ENCODE measurements at regions not wholly inside any gene's neighbourhood (a gene's known extent, or its start where the extent isn't known, plus 50 kb on each side); places are given as distances from the start of the nearest gene placed in this dataset.

DNA sequence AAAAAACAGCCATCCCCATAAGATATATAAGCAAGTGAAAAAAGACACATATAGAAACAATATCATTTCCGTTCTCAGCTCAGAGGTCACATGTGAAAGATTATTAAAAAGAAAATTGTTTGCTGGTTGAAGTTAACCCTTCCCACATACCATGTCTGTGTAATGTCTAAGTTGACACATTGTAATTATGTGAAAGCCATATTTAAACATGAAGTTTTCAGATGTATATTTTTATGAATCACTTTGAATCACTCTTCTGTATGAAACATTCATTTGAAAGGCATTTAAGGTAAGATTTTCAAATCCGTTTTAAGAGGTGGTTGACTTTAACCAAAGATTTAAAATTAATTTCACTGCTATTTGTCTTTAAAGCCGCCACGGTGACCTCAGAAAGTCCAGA is 441.9 kb downstream of the RND3 start:
- Histone ChIP-seq H3K4me3 (ENCODE audit: low read length) (no peak overlapping the region), H2AFZ (ENCODE audit: low read length) (peak overlapping the region; percentile 64), H3K27ac (ENCODE audit: low read length) (peak overlapping the region; percentile 50), H3K9me3 (ENCODE audit: low read length) (no peaks in the 10 kb centered on the region), H3K4me1 (ENCODE audit: insufficient read depth, low read length) (peaks cover 50% of the 10 kb centered on the region), H3K79me2 (ENCODE audit: low read length) (no peaks in the 10 kb centered on the region), H3K27me3 (ENCODE audit: low read length) (no peaks in the 10 kb centered on the region), H3K9ac (ENCODE audit: low read length) (peak overlapping the region; percentile 6; the same call in 1 of the 2 replicates), H3K4me2 (ENCODE audit: low read length) (peak overlapping the region; percentile 66), H3F3A (ENCODE audit: low read length, unreplicated experiment) (no peaks in the 10 kb centered on the region), H3K9me2 (replicated peaks; ENCODE audit: low read length) (peaks cover 3% of the 10 kb centered on the region; the same call in 1 of the 2 replicates), H4K20me1 (ENCODE audit: low read length) (no peaks in the 10 kb centered on the region), H3K36me3 (ENCODE audit: low read depth, low read length) (no peaks in the 10 kb centered on the region)
- no TSS peak for BruUV-seq (replicated peaks)
- DNase-seq = peak; percentile 67
- intact Hi-C loops (cut with micrococcal nuclease) = no loop called here
- ATAC-seq = peak; percentile 59
- ChIA-PET CTCF (no interaction called here), POLR2A (ENCODE audit: unreplicated experiment) (no interaction called here)
- TF ChIP-seq EZH2phosphoT487 (IDR thresholded peaks at IDR 0.05; ENCODE audit: borderline replicate concordance, low read length) (no peak), EZH2 (IDR thresholded peaks at IDR 0.05; ENCODE audit: low read length, unreplicated experiment) (no peak)
- TF ChIP-seq, protein P1, sequence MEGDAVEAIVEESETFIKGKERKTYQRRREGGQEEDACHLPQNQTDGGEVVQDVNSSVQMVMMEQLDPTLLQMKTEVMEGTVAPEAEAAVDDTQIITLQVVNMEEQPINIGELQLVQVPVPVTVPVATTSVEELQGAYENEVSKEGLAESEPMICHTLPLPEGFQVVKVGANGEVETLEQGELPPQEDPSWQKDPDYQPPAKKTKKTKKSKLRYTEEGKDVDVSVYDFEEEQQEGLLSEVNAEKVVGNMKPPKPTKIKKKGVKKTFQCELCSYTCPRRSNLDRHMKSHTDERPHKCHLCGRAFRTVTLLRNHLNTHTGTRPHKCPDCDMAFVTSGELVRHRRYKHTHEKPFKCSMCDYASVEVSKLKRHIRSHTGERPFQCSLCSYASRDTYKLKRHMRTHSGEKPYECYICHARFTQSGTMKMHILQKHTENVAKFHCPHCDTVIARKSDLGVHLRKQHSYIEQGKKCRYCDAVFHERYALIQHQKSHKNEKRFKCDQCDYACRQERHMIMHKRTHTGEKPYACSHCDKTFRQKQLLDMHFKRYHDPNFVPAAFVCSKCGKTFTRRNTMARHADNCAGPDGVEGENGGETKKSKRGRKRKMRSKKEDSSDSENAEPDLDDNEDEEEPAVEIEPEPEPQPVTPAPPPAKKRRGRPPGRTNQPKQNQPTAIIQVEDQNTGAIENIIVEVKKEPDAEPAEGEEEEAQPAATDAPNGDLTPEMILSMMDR (conservative IDR thresholded peaks at IDR 0.05; ENCODE audit: low read depth, low read length) = no peak

DNA sequence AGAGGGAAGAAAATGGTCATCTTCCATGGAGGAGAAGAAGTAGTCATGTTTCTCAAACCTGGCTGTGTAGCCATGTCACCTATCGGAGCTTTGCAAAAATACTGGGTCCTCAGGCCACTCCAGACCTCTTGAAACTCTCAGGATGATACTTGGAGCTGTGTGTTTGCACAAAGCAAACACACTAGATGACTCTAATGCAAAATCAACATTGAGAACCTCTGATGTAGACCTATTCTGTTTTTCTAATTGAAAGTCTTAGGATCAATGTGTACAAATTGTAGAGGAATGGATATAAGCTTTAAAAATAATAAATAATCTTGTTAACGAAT is 444.3 kb downstream of the RND3 start:
- Histone ChIP-seq H3K9me3 (ENCODE audit: low read length) (no peaks in the 10 kb centered on the region), H3K36me3 (ENCODE audit: low read depth, low read length) (no peaks in the 10 kb centered on the region), H3K4me2 (ENCODE audit: low read length) (no peak overlapping the region), H3K27ac (ENCODE audit: low read length) (peak overlapping the region; percentile 17), H3K4me3 (ENCODE audit: low read length) (no peak overlapping the region), H3K9ac (ENCODE audit: low read length) (no peak overlapping the region), H3K9me2 (replicated peaks; ENCODE audit: low read length) (peaks cover 3% of the 10 kb centered on the region; the same call in 1 of the 2 replicates), H3K4me1 (ENCODE audit: insufficient read depth, low read length) (peaks cover 50% of the 10 kb centered on the region), H3K27me3 (ENCODE audit: low read length) (no peaks in the 10 kb centered on the region), H2AFZ (ENCODE audit: low read length) (no peak overlapping the region), H4K20me1 (ENCODE audit: low read length) (no peaks in the 10 kb centered on the region), H3F3A (ENCODE audit: low read length, unreplicated experiment) (no peaks in the 10 kb centered on the region), H3K79me2 (ENCODE audit: low read length) (no peaks in the 10 kb centered on the region)
- CTCF ChIA-PET = no interaction called here
- POLR2A ChIA-PET (ENCODE audit: unreplicated experiment) = no interaction called here
- no peak for TF ChIP-seq EZH2phosphoT487 (IDR thresholded peaks at IDR 0.05; ENCODE audit: borderline replicate concordance, low read length)
- TF ChIP-seq EZH2 (IDR thresholded peaks at IDR 0.05; ENCODE audit: low read length, unreplicated experiment) = no peak
- TF ChIP-seq, protein P1 (conservative IDR thresholded peaks at IDR 0.05; ENCODE audit: low read depth, low read length) = no peak
- BruUV-seq (replicated peaks) = no TSS peak
- ATAC-seq = peak; percentile 82
- intact Hi-C loops (cut with micrococcal nuclease) = no loop called here
- DNase-seq = peak; percentile 55

DNA sequence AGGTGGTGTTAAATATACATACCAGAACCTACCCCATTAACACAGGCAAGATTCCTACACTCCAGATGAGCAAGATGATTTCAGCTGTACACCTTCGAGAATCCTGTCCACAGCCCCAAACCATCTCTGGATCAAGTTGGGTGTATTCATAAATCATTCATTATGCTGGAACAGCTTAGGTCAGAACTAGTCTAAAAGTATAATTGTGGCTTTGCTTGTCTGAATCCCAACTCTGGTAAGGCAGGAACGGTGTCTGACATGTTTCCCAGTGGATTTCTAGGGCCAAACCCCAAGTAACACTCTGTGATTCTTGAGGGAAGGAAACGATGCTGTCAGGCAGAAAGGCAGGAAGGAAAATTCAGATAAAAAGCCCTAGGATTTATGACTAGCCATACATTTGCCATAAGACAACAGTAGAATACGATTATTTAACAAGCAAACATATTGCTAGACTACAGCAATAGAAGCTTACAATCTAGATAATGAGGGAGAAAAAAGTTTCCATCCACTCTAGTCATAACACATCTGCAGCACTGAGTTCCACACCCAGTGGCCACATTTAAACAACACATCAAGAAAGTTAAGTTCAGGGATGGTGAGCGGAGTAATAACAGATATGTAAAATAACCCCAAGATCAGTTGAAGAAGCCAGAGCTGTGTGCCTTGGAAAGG is 444.8 kb downstream of the RND3 start:
- Histone ChIP-seq H3K9ac (ENCODE audit: low read length) (no peak overlapping the region), H3K79me2 (ENCODE audit: low read length) (no peaks in the 10 kb centered on the region), H3K4me1 (ENCODE audit: insufficient read depth, low read length) (peaks cover 49% of the 10 kb centered on the region), H2AFZ (ENCODE audit: low read length) (no peak overlapping the region), H4K20me1 (ENCODE audit: low read length) (no peaks in the 10 kb centered on the region), H3F3A (ENCODE audit: low read length, unreplicated experiment) (no peaks in the 10 kb centered on the region), H3K4me2 (ENCODE audit: low read length) (no peak overlapping the region), H3K36me3 (ENCODE audit: low read depth, low read length) (no peaks in the 10 kb centered on the region), H3K9me2 (replicated peaks; ENCODE audit: low read length) (peaks cover 3% of the 10 kb centered on the region; the same call in 1 of the 2 replicates), H3K27me3 (ENCODE audit: low read length) (no peaks in the 10 kb centered on the region), H3K9me3 (ENCODE audit: low read length) (no peaks in the 10 kb centered on the region), H3K4me3 (ENCODE audit: low read length) (no peak overlapping the region), H3K27ac (ENCODE audit: low read length) (peak overlapping the region; percentile 17)
- ChIA-PET POLR2A (ENCODE audit: unreplicated experiment) (interaction anchor here (0.6 kb wide), 1 partner anchor 46 kb away, joined by 3 read pairs; no protein-coding TSS in a partner anchor), CTCF (no interaction called here)
- no peak for DNase-seq
- intact Hi-C loops (cut with micrococcal nuclease) = no loop called here
- no peak for TF ChIP-seq EZH2phosphoT487 (IDR thresholded peaks at IDR 0.05; ENCODE audit: borderline replicate concordance, low read length)
- TF ChIP-seq, protein P1 (conservative IDR thresholded peaks at IDR 0.05; ENCODE audit: low read depth, low read length) = no peak
- TF ChIP-seq EZH2 (IDR thresholded peaks at IDR 0.05; ENCODE audit: low read length, unreplicated experiment) = no peak
- no TSS peak for BruUV-seq (replicated peaks)
- ATAC-seq = peak; percentile 5

All from PC-3 (cell line).